H1 (cell line): ENCODE measurements at regions not wholly inside any gene's neighbourhood (a gene's known extent, or its start where the extent isn't known, plus 50 kb on each side); places are given as distances from the start of the nearest gene placed in this dataset.

ENCODE experiments used
- CTCF ChIA-PET: fragments of 300-600 bp; sonication (Branson Sonifier 250); formaldehyde crosslinking; loops from one replicate; lab custom pipeline; 2021; ENCODE audit not compliant: partially characterized antibody; lab: Charles Lee
- POLR2A ChIA-PET: fragments of 300-600 bp; sonication (Branson Sonifier 250); formaldehyde crosslinking; loops from one replicate; lab custom pipeline; 2021; ENCODE audit warnings: inconsistent platforms; ENCODE audit not compliant: partially characterized antibody; lab: Charles Lee
- DNase-seq, 2 experiments: peaks; one replicate each; pipeline versions ENCODE4 v3.0.0 to v3.0.0-alpha.2; 2010 to 2022; ENCODE audit warnings: low spot score in 2 of 2, low read depth in 1 of 2, mixed read lengths in 1 of 2
- FAIRE-seq: peaks from 2 replicates; lab custom pipeline; 2011; peaks lifted over from hg19 to GRCh38; lab: Jason Lieb, UNC
- H2AFZ ChIP-seq: 2 replicates; pipeline ENCODE4 v1.8.1; 2012; ENCODE audit warnings: low read length, inconsistent platforms
- H2AK5ac ChIP-seq: 2 replicates; pipeline ENCODE4 v1.6.1; 2013; ENCODE audit warnings: low read depth, low read length
- H2BK120ac ChIP-seq: replicated peaks from 2 replicates; pipeline ENCODE3; 2013; ENCODE audit warnings: low read depth, low read length, inconsistent platforms
- H2BK12ac ChIP-seq: 2 replicates; pipeline ENCODE4 v1.6.1; 2013; ENCODE audit warnings: low read depth, low read length
- H2BK15ac ChIP-seq: 2 replicates; pipeline ENCODE4 v1.6.1; 2013; ENCODE audit warnings: low read length
- H2BK20ac ChIP-seq: 2 replicates; pipeline ENCODE4 v1.6.1; 2013; ENCODE audit warnings: low read length
- H2BK5ac ChIP-seq: 2 replicates; pipeline ENCODE4 v1.6.1; 2013; ENCODE audit warnings: low read depth, low read length
- H3K14ac ChIP-seq: 2 replicates; pipeline ENCODE4 v1.6.1; 2013; ENCODE audit warnings: inconsistent platforms; ENCODE audit not compliant: insufficient read length
- H3K18ac ChIP-seq: 2 replicates; pipeline ENCODE4 v1.6.1; 2013; ENCODE audit warnings: low read length; ENCODE audit errors: extremely low read depth
- H3K23ac ChIP-seq: 2 replicates; pipeline ENCODE4 v1.6.1; 2013; ENCODE audit warnings: inconsistent platforms; ENCODE audit not compliant: insufficient read length
- H3K23me2 ChIP-seq: 2 replicates; pipeline ENCODE4 v1.6.1; 2013; ENCODE audit warnings: low read depth, low read length
- H3K27ac ChIP-seq: 2 replicates; pipeline ENCODE4 v1.6.1; 2011; ENCODE audit warnings: low read depth, low read length, inconsistent platforms
- H3K27me3 ChIP-seq, 4 experiments: replicated peaks in 1 of 4; 1 replicate in 1 of 4; 2 replicates in 3 of 4; pipeline versions ENCODE4 v1.6.1 to v1.8.1; 2011 to 2013; ENCODE audit warnings: low read length in 3 of 4, mild to moderate bottlenecking in 3 of 4, inconsistent platforms in 2 of 4, mixed read lengths in 2 of 4, moderate library complexity in 1 of 4; ENCODE audit not compliant: control insufficient read depth in 3 of 4, insufficient read depth in 3 of 4; ENCODE audit errors: extremely low read depth in 1 of 4
- H3K36me3 ChIP-seq, 4 experiments: 2 replicates each; pipeline versions ENCODE4 v1.6.1 to v1.8.1; 2011 to 2013; ENCODE audit warnings: mild to moderate bottlenecking in 4 of 4, low read length in 3 of 4, moderate library complexity in 2 of 4, control low read depth in 1 of 4, inconsistent platforms in 1 of 4; ENCODE audit not compliant: insufficient read depth in 4 of 4, control insufficient read depth in 2 of 4
- H3K4ac ChIP-seq: replicated peaks from 2 replicates; pipeline ENCODE3; 2013; ENCODE audit warnings: low read length, low read depth, mixed read lengths, inconsistent platforms; ENCODE audit not compliant: insufficient read length
- H3K4me1 ChIP-seq, 4 experiments: replicated peaks in 1 of 4; 1 replicate in 1 of 4; 2 replicates in 3 of 4; pipeline versions ENCODE4 v1.6.1 to v1.8.1; 2011 to 2013; ENCODE audit warnings: low read length in 3 of 4, inconsistent platforms in 2 of 4, mixed read lengths in 1 of 4; ENCODE audit not compliant: insufficient read depth in 4 of 4, control insufficient read depth in 3 of 4
- H3K4me2 ChIP-seq, 2 experiments: 2 replicates each; pipeline versions ENCODE4 v1.6.1 to v1.8.1; 2011 to 2013; ENCODE audit warnings: low read depth in 2 of 2, low read length in 2 of 2, control low read depth in 1 of 2, inconsistent platforms in 1 of 2, mild to moderate bottlenecking in 1 of 2; ENCODE audit not compliant: insufficient read depth in 1 of 2
- H3K4me3 ChIP-seq, 4 experiments: fragments of 200-600, 300-600 bp in 1 of 4; sonication (generic), shearing (Covaris generic), sonication (Bioruptor Twin) in 1 of 4; 2 replicates each; pipeline versions ENCODE4 v1.5.1 to v1.8.1; 2011 to 2016; ENCODE audit warnings: low read length in 4 of 4, low read depth in 3 of 4, control low read depth in 2 of 4, inconsistent platforms in 2 of 4, mild to moderate bottlenecking in 2 of 4, mixed read lengths in 1 of 4, moderate library complexity in 1 of 4; ENCODE audit not compliant: insufficient read depth in 2 of 4; ENCODE audit errors: extremely low read depth in 1 of 4
- H3K56ac ChIP-seq: replicated peaks from 2 replicates; pipeline ENCODE3; 2013; ENCODE audit warnings: low read depth, mild to moderate bottlenecking, mixed read lengths, low read length, inconsistent platforms; ENCODE audit not compliant: insufficient read length
- H3K79me1 ChIP-seq: 2 replicates; pipeline ENCODE4 v1.6.1; 2013; ENCODE audit warnings: low read depth, low read length, control low read depth
- H3K79me2 ChIP-seq, 2 experiments: 2 replicates each; pipeline versions ENCODE4 v1.6.1 to v1.8.1; 2012 to 2013; ENCODE audit warnings: low read length in 2 of 2, mild to moderate bottlenecking in 2 of 2, inconsistent platforms in 1 of 2; ENCODE audit not compliant: insufficient read depth in 2 of 2, control insufficient read depth in 1 of 2
- H3K9ac ChIP-seq, 4 experiments: replicated peaks in 1 of 4; 1 replicate in 1 of 4; 2 replicates in 3 of 4; pipeline versions ENCODE4 v1.6.1 to v1.8.1; 2011 to 2013; ENCODE audit warnings: low read depth in 3 of 4, low read length in 3 of 4, control low read depth in 2 of 4, mild to moderate bottlenecking in 2 of 4, moderate library complexity in 2 of 4, inconsistent platforms in 1 of 4; ENCODE audit errors: extremely low read depth in 1 of 4
- H3K9me3 ChIP-seq, 2 experiments: 2 replicates each; pipeline versions ENCODE4 v1.6.1 to v1.8.1; 2012 to 2013; ENCODE audit warnings: mild to moderate bottlenecking in 2 of 2, moderate library complexity in 2 of 2, control low read depth in 1 of 2, inconsistent platforms in 1 of 2, low read depth in 1 of 2, low read length in 1 of 2, mixed read lengths in 1 of 2; ENCODE audit not compliant: insufficient read depth in 2 of 2
- H4K20me1 ChIP-seq, 2 experiments: replicated peaks in 1 of 2; 2 replicates each; pipeline versions ENCODE3 to v1.8.1; 2011 to 2013; ENCODE audit warnings: inconsistent platforms in 2 of 2, low read length in 2 of 2, mild to moderate bottlenecking in 1 of 2; ENCODE audit not compliant: insufficient read depth in 2 of 2, control insufficient read depth in 1 of 2
- H4K5ac ChIP-seq: 2 replicates; pipeline ENCODE4 v1.6.1; 2013; ENCODE audit warnings: low read length, low read depth, mixed read lengths, inconsistent platforms; ENCODE audit not compliant: insufficient read length
- H4K8ac ChIP-seq: 2 replicates; pipeline ENCODE4 v1.8.0; 2013; ENCODE audit warnings: mild to moderate bottlenecking, moderate library complexity, low read length, inconsistent platforms; ENCODE audit not compliant: insufficient read depth; ENCODE audit errors: extremely low read depth
- H4K91ac ChIP-seq: replicated peaks from 2 replicates; pipeline ENCODE3; 2013; ENCODE audit warnings: low read length, mixed read lengths, inconsistent platforms; ENCODE audit not compliant: insufficient read length
- BACH1 ChIP-seq: IDR thresholded peaks from 2 replicates; pipeline ENCODE4 v1.6.1; 2012; ENCODE audit warnings: low read length, improper control_type of control experiment
- BCL11A ChIP-seq, 2 experiments: IDR thresholded peaks; one replicate each; pipeline ENCODE4 v1.6.1; 2011; ENCODE audit warnings: low read depth in 2 of 2, low read length in 2 of 2, mild to moderate bottlenecking in 2 of 2
- CBX5 ChIP-seq: fragments of 300-800, 300-1000 bp; sonication (generic); IDR thresholded peaks from 2 replicates; pipeline ENCODE4 v1.7.1; 2016; ENCODE audit warnings: antibody characterized with exemption, low read length, low read depth
- CHD1 ChIP-seq: IDR thresholded peaks from 2 replicates; pipeline ENCODE4 v1.6.1; 2012; ENCODE audit warnings: low read depth, low read length, improper control_type of control experiment
- CTBP2 ChIP-seq: IDR thresholded peaks from 2 replicates; pipeline ENCODE4 v1.7.0; 2011; ENCODE audit warnings: borderline replicate concordance, mild to moderate bottlenecking, moderate library complexity, mixed read lengths, low read length; ENCODE audit not compliant: insufficient read depth, insufficient read length
- HDAC6 ChIP-seq: IDR thresholded peaks from one replicate; pipeline ENCODE4 v1.7.1; 2012; ENCODE audit warnings: low read depth, mild to moderate bottlenecking, inconsistent platforms, low read length, moderate library complexity
- RAD21 ChIP-seq, 2 experiments: IDR thresholded peaks in 1 of 2; conservative IDR thresholded peaks in 1 of 2; 2 replicates each; pipeline ENCODE4 v1.6.1; 2011; ENCODE audit warnings: low read depth in 2 of 2, low read length in 2 of 2, improper control_type of control experiment in 1 of 2, inconsistent platforms in 1 of 2, mild to moderate bottlenecking in 1 of 2, moderate library complexity in 1 of 2
- RFX5 ChIP-seq: IDR thresholded peaks from 2 replicates; pipeline ENCODE4 v1.6.1; 2011; ENCODE audit warnings: low read depth, low read length, improper control_type of control experiment, borderline replicate concordance
- SP2 ChIP-seq: IDR thresholded peaks from 2 replicates; pipeline ENCODE4 v1.6.1; 2012; ENCODE audit warnings: mild to moderate bottlenecking, low read length, inconsistent platforms
- WGBS, 2 experiments: shearing (Covaris generic) in 1 of 2; methylation state at CpG; one replicate each; pipeline versions ENCODE4 v1.1.6 to v1.1.7; 2013 to 2015; ENCODE audit warnings: low lambda C conversion rate in 2 of 2, mixed read lengths in 2 of 2, inconsistent platforms in 1 of 2, low coverage in 1 of 2, missing lambda C conversion rate in 1 of 2; ENCODE audit not compliant: insufficient replicate concordance in 2 of 2, insufficient coverage in 1 of 2, insufficient read length in 1 of 2; ENCODE audit errors: extremely low coverage in 1 of 2, missing lambda C conversion rate in 1 of 2; 5-methylcytosine and 5-hydroxymethylcytosine counted together
- TF ChIP-seq, protein P1 (sequence below), 3 experiments: IDR thresholded peaks; 1 replicate in 2 of 3; 2 replicates in 1 of 3; pipeline versions ENCODE4 v1.5.1 to v1.6.1; 2011; ENCODE audit warnings: low read length in 3 of 3, mild to moderate bottlenecking in 3 of 3, inconsistent platforms in 2 of 3, low read depth in 1 of 3, moderate library complexity in 1 of 3; ENCODE audit not compliant: insufficient read depth in 1 of 3; ENCODE audit errors: control extremely low read depth in 1 of 3

- Histone ChIP-seq H3K18ac (no peak overlapping the region), H2BK12ac (no peak overlapping the region), H2AFZ (no peak overlapping the region), H2AK5ac (no peak overlapping the region), H3K23me2 (no peaks in the 10 kb centered on the region; the same call in 1 of the 2 replicates), H2BK15ac (no peak overlapping the region), H3K4ac (no peak overlapping the region), H3K4me3 (no peak overlapping the region), H4K20me1 (no peaks in the 10 kb centered on the region), H3K9ac (no peak overlapping the region), H3K9me3 (no peaks in the 10 kb centered on the region), H4K5ac (no peak overlapping the region), H3K23ac (no peak overlapping the region), H3K36me3 (no peaks in the 10 kb centered on the region), H4K91ac (no peak overlapping the region), H4K8ac (no peak overlapping the region), H3K27me3 (no peaks in the 10 kb centered on the region), H3K56ac (no peak overlapping the region), H3K4me2 (no peak overlapping the region), H2BK5ac (no peak overlapping the region), H3K79me1 (no peaks in the 10 kb centered on the region), H3K79me2 (no peaks in the 10 kb centered on the region), H2BK120ac (no peak overlapping the region), H2BK20ac (no peak overlapping the region), H3K4me1 (peaks cover 0 to 7% (median 0%) of the 10 kb centered on the region in 4 experiments; a peak in 1 of 7 replicates), H3K27ac (no peak overlapping the region), H3K14ac (no peak overlapping the region)
- CTCF ChIA-PET = interaction anchor here (0.6 to 5.4 kb wide), 16 partner anchors 8 to 238 kb away, joined by 3 to 43 read pairs (median 4); no protein-coding TSS in a partner anchor
- 90% methylated on average over 2 of the region's 2 CpGs; no CpG with 5 or more reads in 1 of the 2 experiments for WGBS, 2 experiments
- no peak for TF ChIP-seq BACH1
- TF ChIP-seq RAD21 (IDR thresholded peaks at IDR 0.05 in 1 of 2, conservative IDR thresholded peaks at IDR 0.05 in 1 of 2; ENCODE audit: low read depth in 2 of 2, low read length in 2 of 2) = peak; percentile 79 to 82
- no peak for TF ChIP-seq SP2
- no peak for TF ChIP-seq RFX5
- TF ChIP-seq, protein P1, sequence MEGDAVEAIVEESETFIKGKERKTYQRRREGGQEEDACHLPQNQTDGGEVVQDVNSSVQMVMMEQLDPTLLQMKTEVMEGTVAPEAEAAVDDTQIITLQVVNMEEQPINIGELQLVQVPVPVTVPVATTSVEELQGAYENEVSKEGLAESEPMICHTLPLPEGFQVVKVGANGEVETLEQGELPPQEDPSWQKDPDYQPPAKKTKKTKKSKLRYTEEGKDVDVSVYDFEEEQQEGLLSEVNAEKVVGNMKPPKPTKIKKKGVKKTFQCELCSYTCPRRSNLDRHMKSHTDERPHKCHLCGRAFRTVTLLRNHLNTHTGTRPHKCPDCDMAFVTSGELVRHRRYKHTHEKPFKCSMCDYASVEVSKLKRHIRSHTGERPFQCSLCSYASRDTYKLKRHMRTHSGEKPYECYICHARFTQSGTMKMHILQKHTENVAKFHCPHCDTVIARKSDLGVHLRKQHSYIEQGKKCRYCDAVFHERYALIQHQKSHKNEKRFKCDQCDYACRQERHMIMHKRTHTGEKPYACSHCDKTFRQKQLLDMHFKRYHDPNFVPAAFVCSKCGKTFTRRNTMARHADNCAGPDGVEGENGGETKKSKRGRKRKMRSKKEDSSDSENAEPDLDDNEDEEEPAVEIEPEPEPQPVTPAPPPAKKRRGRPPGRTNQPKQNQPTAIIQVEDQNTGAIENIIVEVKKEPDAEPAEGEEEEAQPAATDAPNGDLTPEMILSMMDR (IDR thresholded peaks at IDR 0.05; ENCODE audit: control extremely low read depth in 1 of 3, insufficient read depth in 1 of 3, low read depth in 1 of 3, low read length in 3 of 3) = peak in 2 of 3 experiments; percentile 69; a peak in 3 of 4 replicates
- TF ChIP-seq CTBP2 = no peak
- no peak for TF ChIP-seq CHD1
- no peak for TF ChIP-seq CBX5
- TF ChIP-seq HDAC6 = no peak
- TF ChIP-seq BCL11A (IDR thresholded peaks at IDR 0.05; ENCODE audit: low read depth in 2 of 2, low read length in 2 of 2) = no peak
- peak; percentile 95 for FAIRE-seq
- DNase-seq = no peak
- POLR2A ChIA-PET = no interaction called here
These were observed 69.5 kb upstream of the ANXA1 start for GRCh38 chr9:73081979-73082657.
